ENCODE measurements at regions not wholly inside any gene's neighbourhood (a gene's known extent, or its start where the extent isn't known, plus 50 kb on each side); places are given as distances from the start of the nearest gene placed in this dataset.
"Not testable (repeated sequence)": the region's sequence is repeated elsewhere in the genome, so short reads cannot be mapped to it uniquely, and the experiment has no call there.

DNA sequence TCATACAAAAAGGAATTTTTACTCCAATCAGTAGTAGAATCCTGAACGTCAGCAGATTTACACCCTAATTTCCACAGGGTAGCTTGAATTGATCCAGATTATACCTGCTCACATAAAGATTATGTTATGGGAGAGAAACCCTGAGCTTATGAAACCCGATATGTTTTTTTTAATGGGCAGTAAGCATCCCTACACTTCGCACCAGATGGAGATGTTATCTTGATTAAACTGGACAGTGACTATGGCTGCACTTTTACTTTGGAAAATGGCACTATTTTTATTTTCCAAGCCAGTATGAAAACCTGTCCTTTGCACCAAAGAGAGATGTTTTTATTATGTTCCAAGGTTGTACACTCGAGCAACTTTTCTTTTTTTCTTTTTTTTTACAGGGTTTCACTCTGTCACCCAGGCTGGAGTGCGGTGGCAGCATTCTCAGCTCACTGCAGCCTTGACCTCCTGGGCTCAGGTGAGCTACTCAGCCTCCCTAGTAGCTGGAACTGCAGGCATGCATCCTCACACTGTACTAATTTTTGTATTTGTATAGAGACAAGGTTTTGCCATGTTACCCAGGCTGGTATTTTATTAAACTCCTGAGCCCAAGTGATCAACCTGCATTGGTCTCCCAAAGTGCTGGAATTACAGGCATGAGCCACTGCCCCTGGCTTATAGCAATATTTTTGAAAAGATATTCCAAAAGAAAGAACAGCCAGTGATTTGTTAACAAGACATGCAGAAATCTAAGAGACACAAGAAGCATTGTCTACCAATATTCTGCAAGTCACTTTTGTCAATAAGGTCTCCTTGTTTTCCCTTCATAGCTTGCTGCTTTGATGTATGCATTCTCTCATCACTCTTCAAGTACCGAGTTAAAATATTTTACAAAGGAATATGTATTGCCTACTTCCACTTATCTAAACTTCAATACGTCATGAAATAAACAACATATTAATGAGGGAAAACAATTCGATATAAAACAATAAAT, 1412.6 kb downstream of the ZPLD1 start:
- Mint-ChIP-seq H3K4me1 (ENCODE audit: low read depth) (no peaks in the 10 kb centered on the region), H3K27ac (no peak overlapping the region), H3K4me3 (ENCODE audit: low read depth) (no peak overlapping the region), H3K9me3 (peaks cover 5% of the 10 kb centered on the region), H3K36me3 (ENCODE audit: low read depth) (no peaks in the 10 kb centered on the region), H3K27me3 (ENCODE audit: low read depth) (no peaks in the 10 kb centered on the region)
- DNase-seq (ENCODE audit: low spot score): no peak
- intact Hi-C loops (cut with micrococcal nuclease): no loop called here

- H3K27ac Mint-ChIP-seq: no peak overlapping the region
- no peaks in the 10 kb centered on the region for H3K4me1 Mint-ChIP-seq (ENCODE audit: low read depth)
- no peaks in the 10 kb centered on the region for H3K27me3 Mint-ChIP-seq (ENCODE audit: low read depth)
- no peaks in the 10 kb centered on the region for H3K36me3 Mint-ChIP-seq (ENCODE audit: low read depth)
- intact Hi-C loops (cut with micrococcal nuclease): no loop called here
- H3K4me3 Mint-ChIP-seq (ENCODE audit: low read depth): no peak overlapping the region
- no peak for DNase-seq (ENCODE audit: low spot score)
- H3K9me3 Mint-ChIP-seq: no peaks in the 10 kb centered on the region
Measured at GRCh38 chr3:103851793-103852192, 1417.0 kb downstream of the ZPLD1 start.

GRCh38 chr3:103862415-103862814, 1427.6 kb downstream of the ZPLD1 start:
- Mint-ChIP-seq H3K4me3 (ENCODE audit: low read depth) (no peak overlapping the region), H3K9me3 (peaks cover 5% of the 10 kb centered on the region), H3K27ac (no peak overlapping the region), H3K27me3 (ENCODE audit: low read depth) (no peaks in the 10 kb centered on the region), H3K36me3 (ENCODE audit: low read depth) (no peaks in the 10 kb centered on the region), H3K4me1 (ENCODE audit: low read depth) (no peaks in the 10 kb centered on the region)
- intact Hi-C loops (cut with micrococcal nuclease): no loop called here
- no peak for DNase-seq (ENCODE audit: low spot score)

GRCh38 chr3:103863381-103863780, 1428.6 kb downstream of the ZPLD1 start:
- Mint-ChIP-seq H3K4me1 (ENCODE audit: low read depth) (no peaks in the 10 kb centered on the region), H3K4me3 (ENCODE audit: low read depth) (no peak overlapping the region), H3K36me3 (ENCODE audit: low read depth) (no peaks in the 10 kb centered on the region), H3K27ac (no peak overlapping the region), H3K9me3 (peaks cover 5% of the 10 kb centered on the region), H3K27me3 (ENCODE audit: low read depth) (no peaks in the 10 kb centered on the region)
- intact Hi-C loops (cut with micrococcal nuclease): no loop called here
- no peak for DNase-seq (ENCODE audit: low spot score)

GRCh38 chr3:103866113-103866512, 1431.3 kb downstream of the ZPLD1 start:
- Mint-ChIP-seq H3K27ac (no peak overlapping the region), H3K27me3 (ENCODE audit: low read depth) (no peaks in the 10 kb centered on the region), H3K4me1 (ENCODE audit: low read depth) (no peaks in the 10 kb centered on the region), H3K4me3 (ENCODE audit: low read depth) (no peak overlapping the region), H3K9me3 (peaks cover 5% of the 10 kb centered on the region), H3K36me3 (ENCODE audit: low read depth) (no peaks in the 10 kb centered on the region)
- intact Hi-C loops (cut with micrococcal nuclease): no loop called here
- no peak for DNase-seq (ENCODE audit: low spot score)

GRCh38 chr3:103873021-103873420, 1438.2 kb downstream of the ZPLD1 start:
- H3K27ac Mint-ChIP-seq: no peak overlapping the region
- no peaks in the 10 kb centered on the region for H3K36me3 Mint-ChIP-seq (ENCODE audit: low read depth)
- no peaks in the 10 kb centered on the region for H3K27me3 Mint-ChIP-seq (ENCODE audit: low read depth)
- intact Hi-C loops (cut with micrococcal nuclease): no loop called here
- H3K9me3 Mint-ChIP-seq: no peaks in the 10 kb centered on the region
- H3K4me3 Mint-ChIP-seq (ENCODE audit: low read depth): no peak overlapping the region
- DNase-seq (ENCODE audit: low spot score): no peak
- no peaks in the 10 kb centered on the region for H3K4me1 Mint-ChIP-seq (ENCODE audit: low read depth)

- Mint-ChIP-seq H3K27me3 (ENCODE audit: low read depth) (no peaks in the 10 kb centered on the region), H3K4me1 (ENCODE audit: low read depth) (no peaks in the 10 kb centered on the region), H3K9me3 (no peaks in the 10 kb centered on the region), H3K27ac (no peak overlapping the region), H3K4me3 (ENCODE audit: low read depth) (no peak overlapping the region), H3K36me3 (ENCODE audit: low read depth) (no peaks in the 10 kb centered on the region)
- no peak for DNase-seq (ENCODE audit: low spot score)
- intact Hi-C loops (cut with micrococcal nuclease): no loop called here
Measured at GRCh38 chr3:103873897-103874545, 1439.2 kb downstream of the ZPLD1 start.

GRCh38 chr3:103881809-103882208, 1447.0 kb downstream of the ZPLD1 start:
- H3K4me3 Mint-ChIP-seq (ENCODE audit: low read depth); H3K36me3 Mint-ChIP-seq (ENCODE audit: low read depth); H3K9me3 Mint-ChIP-seq; DNase-seq (ENCODE audit: low spot score); H3K27ac Mint-ChIP-seq; H3K27me3 Mint-ChIP-seq (ENCODE audit: low read depth); H3K4me1 Mint-ChIP-seq (ENCODE audit: low read depth); intact Hi-C loops (cut with micrococcal nuclease): not testable (repeated sequence)

GRCh38 chr3:103889675-103890074, 1454.9 kb downstream of the ZPLD1 start:
- intact Hi-C loops (cut with micrococcal nuclease): no loop called here

DNA sequence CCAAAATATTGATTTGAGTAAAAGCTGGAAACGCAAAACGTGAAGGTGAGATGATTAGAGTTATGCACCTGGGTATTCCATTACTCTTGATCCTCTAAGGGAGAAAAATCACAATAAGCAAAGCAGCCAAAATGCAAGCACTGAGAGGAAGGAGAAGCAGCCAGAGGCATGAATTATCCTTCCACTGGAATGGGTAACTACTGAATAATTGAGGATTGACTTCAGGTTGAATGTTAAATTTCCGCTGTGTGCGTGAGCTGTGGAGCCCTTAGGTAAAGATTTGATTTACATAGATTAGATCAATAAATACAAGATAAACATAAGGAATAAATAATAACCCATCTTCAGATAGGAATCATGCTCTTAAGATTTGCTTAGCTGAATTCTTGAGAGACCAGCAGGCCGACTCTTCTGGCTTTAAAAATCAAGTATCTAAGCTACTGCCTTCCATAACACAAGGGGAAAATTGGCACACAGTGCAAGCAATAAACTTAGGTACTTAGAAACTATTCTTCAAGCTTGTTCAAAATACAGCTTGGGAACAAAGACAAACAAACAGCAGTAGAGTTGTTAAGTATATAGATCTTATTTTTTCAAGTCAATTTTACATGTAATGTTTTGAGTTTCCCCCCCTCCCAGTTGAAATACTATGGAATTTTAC, 1459.5 kb downstream of the ZPLD1 start:
- no peaks in the 10 kb centered on the region for H3K27me3 Mint-ChIP-seq (ENCODE audit: low read depth)
- no peak for DNase-seq (ENCODE audit: low spot score)
- H3K9me3 Mint-ChIP-seq: no peaks in the 10 kb centered on the region
- intact Hi-C loops (cut with micrococcal nuclease): no loop called here
- no peak overlapping the region for H3K4me3 Mint-ChIP-seq (ENCODE audit: low read depth)
- H3K4me1 Mint-ChIP-seq (ENCODE audit: low read depth): no peaks in the 10 kb centered on the region
- H3K36me3 Mint-ChIP-seq (ENCODE audit: low read depth): no peaks in the 10 kb centered on the region
- H3K27ac Mint-ChIP-seq: no peak overlapping the region

More at GRCh38 chr3:103889675-103890074, 1454.9 kb downstream of the ZPLD1 start:
- Mint-ChIP-seq H3K9me3 (no peaks in the 10 kb centered on the region), H3K27me3 (ENCODE audit: low read depth) (no peaks in the 10 kb centered on the region), H3K4me1 (ENCODE audit: low read depth) (no peaks in the 10 kb centered on the region), H3K36me3 (ENCODE audit: low read depth) (no peaks in the 10 kb centered on the region), H3K4me3 (ENCODE audit: low read depth) (no peak overlapping the region), H3K27ac (no peak overlapping the region)
- DNase-seq (ENCODE audit: low spot score): no peak

DNA sequence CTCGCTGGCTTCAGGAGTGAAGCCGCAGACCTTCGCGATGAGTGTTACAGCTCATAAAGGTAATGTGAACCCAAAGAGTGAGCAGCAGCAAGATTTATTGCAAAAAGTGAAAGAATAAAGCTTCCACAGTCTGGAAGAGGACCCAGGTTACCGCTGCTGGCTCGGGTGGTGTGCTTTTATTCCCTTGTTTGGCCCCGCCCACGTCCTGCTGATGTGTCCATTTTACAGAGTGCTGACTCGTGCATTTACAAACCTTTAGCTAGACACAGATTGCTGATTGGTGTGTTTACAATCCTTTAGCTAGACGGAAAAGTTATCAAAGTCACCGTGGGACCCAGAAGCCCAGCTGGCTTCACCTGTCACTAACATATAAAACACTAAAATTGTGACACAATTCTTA, 1464.5 kb downstream of the ZPLD1 start:
- no peaks in the 10 kb centered on the region for H3K27me3 Mint-ChIP-seq (ENCODE audit: low read depth)
- no peaks in the 10 kb centered on the region for H3K36me3 Mint-ChIP-seq (ENCODE audit: low read depth)
- no peaks in the 10 kb centered on the region for H3K4me1 Mint-ChIP-seq (ENCODE audit: low read depth)

DNA sequence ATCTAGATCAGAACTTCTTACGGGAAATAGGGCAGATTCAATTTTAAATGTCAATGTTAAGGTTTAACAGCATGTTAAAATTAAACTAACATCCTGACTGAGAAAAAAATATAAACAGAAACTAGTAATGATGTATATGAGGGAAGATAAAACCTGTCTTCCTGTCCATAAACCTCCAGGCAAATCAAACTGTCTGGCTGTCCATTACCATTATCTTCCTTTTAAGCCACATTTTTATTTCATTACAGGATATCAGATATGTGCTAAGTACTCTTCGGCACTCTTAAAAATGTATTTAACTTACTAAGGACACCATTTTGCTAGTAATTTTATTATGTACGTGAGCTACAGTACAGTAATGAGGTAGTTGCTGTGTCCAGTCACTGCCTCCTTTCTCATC, 1461.7 kb upstream of the ALCAM start:
- H3K27ac Mint-ChIP-seq: no peak overlapping the region
- intact Hi-C loops (cut with micrococcal nuclease): no loop called here
- no peaks in the 10 kb centered on the region for H3K36me3 Mint-ChIP-seq (ENCODE audit: low read depth)
- no peaks in the 10 kb centered on the region for H3K4me1 Mint-ChIP-seq (ENCODE audit: low read depth)
- H3K4me3 Mint-ChIP-seq (ENCODE audit: low read depth): no peak overlapping the region
- H3K9me3 Mint-ChIP-seq: peaks cover 9% of the 10 kb centered on the region
- H3K27me3 Mint-ChIP-seq (ENCODE audit: low read depth): no peaks in the 10 kb centered on the region
- DNase-seq (ENCODE audit: low spot score): no peak

More for the DNA sequence above, 1464.5 kb downstream of the ZPLD1 start:
- Mint-ChIP-seq H3K27ac (no peak overlapping the region), H3K4me3 (ENCODE audit: low read depth) (no peak overlapping the region), H3K9me3 (peaks cover 9% of the 10 kb centered on the region)
- DNase-seq (ENCODE audit: low spot score): no peak
- intact Hi-C loops (cut with micrococcal nuclease): no loop called here

DNA sequence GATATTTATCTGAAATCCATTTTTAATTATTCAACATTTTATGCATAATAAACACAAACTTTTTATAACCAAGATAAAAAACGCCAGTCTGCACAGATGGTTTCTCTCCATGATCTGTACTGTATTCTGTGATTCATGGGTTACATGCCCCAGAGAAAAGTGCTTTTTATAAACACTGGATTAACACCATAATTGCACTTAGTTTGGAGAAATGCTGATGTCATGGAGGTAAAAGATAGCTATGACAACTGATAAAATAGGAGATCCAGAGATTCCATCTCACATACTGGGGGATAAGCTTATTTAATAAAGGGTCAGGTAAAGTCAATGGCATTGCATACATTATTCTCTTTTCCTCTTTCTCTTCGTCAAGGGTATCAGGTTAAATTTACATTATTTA, 1460.4 kb upstream of the ALCAM start:
- Mint-ChIP-seq H3K27me3 (ENCODE audit: low read depth) (no peaks in the 10 kb centered on the region), H3K36me3 (ENCODE audit: low read depth) (no peaks in the 10 kb centered on the region), H3K9me3 (peaks cover 9% of the 10 kb centered on the region), H3K4me1 (ENCODE audit: low read depth) (no peaks in the 10 kb centered on the region), H3K27ac (no peak overlapping the region), H3K4me3 (ENCODE audit: low read depth) (no peak overlapping the region)
- DNase-seq (ENCODE audit: low spot score): no peak
- intact Hi-C loops (cut with micrococcal nuclease): no loop called here

Measured in activated T-helper 2 cell treated with anti-CD3 and anti-CD28 coated beads, Interferon-gamma antibody, Interleukin-2, Interleukin-4, amounts not matched to agents 10 μg/mL and 5 μg/mL and 100 μg/mL, durations not matched to agents 14 hours and 24 hours and 36 hours (primary cell).